GM21447 (cell line): ENCODE measurements at regions not wholly inside any gene's neighbourhood (a gene's known extent, or its start where the extent isn't known, plus 50 kb on each side); places are given as distances from the start of the nearest gene placed in this dataset.
"Not testable (repeated sequence)": the region's sequence is repeated elsewhere in the genome, so short reads cannot be mapped to it uniquely, and the experiment has no call there.

Experiments used
- ATAC-seq: cut with Tn5 transposase; IDR thresholded peaks from one replicate; pipeline ENCODE4 v1.9.1; 2021; ENCODE audit not compliant: unreplicated experiment

DNA sequence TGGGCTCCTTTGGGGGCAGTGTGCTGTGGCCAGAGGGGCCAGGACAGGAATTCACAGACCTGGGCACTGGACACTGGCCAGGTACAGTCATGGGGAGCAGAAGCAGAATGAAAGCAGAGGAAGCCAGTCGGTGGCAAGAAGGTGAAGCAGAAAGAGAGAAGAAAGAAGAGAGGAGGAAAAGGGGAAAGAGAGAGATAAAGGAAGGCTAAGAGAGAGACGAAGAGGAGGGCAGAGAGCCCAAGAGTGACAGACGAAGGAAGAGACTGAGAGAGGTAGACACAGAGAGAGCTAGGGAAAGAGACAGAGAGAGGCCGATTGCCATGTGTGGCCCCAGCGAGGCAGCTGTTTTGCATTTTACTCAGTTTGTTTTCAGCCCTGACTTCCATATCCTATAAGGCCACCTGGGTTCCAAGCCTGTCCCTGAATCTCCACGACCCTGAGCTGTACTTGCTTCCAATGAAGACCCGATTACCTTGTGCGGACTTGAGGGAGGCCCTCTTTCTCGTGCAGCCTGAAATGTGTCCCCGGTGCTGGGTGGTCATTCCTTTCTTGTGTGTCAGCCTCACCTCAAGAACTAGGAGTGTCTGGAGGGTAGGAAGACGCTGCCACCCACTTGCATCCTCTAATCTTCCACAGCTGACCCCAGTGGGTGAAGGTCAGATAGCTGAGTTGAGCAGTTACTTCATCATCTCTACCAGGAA, 73.9 kb downstream of the LSM3 start:
- ATAC-seq: no peak

DNA sequence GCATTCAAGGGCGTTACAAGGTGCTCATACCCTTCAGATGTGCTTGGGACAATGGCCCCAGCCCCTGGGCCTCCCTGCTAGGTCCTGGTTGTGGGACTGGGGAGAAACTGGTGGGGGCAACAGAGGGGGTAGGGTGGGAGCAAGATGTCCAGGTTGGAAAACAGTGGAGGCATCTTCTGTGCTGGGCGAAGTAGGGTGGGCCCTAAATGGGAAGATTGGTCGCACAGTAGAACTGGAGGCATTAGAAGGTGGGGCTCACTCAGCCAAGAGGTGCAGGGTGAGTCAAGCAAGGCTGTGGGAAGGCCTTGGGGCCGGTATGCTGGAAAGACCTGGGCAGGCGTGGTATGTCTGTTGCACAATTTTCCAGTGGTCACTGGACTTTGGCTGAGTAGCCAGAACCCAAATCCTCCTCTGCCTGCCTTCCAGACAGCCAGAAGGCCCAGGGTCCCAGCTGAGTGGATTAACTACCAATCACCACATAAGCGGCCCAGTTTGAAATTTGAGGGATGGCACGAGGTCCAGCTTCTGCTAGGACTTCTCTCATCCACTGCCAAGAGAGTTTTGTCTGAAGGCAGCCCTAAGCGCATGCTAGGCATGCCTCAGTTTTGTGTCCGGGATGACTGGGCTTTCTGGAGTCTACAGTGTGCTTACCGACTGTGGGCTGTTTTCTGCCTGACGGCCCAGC, 74.5 kb downstream of the LSM3 start:
- ATAC-seq: no peak

DNA sequence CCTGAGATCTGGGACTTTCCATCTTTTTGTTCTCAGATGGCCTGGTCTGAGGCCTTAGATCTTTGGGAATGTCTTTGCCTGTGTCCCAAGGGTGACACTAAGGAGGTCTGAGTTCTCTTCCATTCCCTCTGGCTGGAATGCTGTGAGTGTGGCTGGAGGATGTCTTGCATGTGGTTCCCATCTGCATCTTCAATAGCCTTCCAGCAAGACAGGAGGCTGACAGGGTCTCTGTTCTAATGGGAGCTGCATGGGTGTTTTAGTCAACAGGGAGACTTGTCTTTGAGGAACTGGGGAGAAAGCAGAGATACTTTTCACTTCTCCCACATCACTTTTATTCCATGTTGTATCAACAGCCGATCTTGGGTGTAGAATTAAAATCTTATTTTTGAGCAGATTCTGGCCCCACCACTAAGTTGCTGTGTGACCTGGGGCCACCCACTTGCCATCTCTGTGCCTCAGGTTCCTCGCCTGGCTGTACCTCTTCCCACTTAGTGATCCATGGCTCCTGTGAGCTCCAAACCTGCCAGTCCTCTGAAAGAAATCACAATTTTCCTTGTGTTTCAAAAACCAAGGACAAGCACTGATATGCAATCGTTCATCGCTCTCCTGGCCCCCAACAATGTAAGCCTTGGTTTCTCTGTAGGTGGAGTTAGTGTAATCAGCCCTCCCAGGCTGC, 75.2 kb downstream of the LSM3 start:
- no peak for ATAC-seq

DNA sequence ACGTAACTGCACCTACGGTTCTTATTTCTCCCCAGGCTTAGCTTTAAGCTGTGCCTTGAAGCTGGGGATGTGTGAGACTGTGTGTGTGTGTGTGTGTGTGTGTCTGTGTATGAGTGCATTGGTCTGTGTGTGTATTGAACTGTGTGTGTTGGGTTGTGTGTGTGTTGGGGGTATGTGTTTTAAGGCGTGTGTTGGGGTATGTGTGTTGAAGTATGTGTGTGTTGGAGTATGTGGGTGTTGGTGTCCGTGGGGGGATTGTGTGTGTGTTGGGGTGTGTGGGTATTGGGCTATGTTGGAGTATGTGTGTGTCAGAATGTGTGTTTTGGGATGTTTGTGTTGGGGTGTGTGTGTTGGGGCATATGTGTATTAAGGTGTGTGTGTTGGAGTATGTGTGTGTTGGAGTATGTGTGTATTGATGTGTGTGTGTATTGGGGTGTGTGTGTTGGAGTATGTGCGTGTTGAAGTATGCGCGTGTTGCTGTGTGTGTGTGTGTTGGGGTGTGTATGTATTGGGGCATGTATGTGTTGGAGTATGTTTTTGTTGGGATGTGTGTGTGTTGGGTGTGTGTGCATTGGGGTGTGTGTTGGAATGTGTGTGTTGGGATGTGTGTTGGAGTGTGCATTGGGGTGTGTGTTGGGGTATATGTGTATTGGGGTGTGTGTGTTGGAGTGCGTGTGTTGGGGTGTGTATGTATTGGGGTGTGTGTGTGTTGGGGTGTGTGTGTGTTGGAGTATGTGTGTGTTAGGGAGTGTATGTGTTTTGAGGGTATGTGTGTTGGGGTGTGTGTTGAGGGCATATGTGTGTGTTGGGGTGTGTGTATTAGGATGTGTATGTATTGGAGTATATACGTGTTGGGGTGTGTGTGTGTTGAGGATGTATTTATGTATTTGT, 76.4 kb downstream of the LSM3 start:
- no peak for ATAC-seq

DNA sequence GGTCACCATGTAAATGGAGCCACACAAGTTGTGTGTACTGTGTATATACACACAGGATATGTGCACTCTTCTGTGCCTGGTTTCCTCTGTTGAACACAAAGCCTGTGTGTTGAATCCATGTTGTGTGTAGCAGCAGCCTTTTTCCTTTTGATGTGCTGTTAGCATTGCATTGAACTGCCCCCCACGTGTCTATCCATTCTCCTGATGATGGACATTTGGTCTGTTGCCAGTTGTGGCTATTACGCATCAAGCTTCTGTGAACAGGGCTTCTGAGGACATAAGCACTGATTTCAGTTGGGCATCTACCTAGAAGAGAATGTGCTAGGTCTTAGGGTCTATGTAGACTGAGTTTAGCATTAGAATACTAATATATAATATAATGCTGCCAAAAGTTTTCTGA, 77.4 kb downstream of the LSM3 start:
- no peak for ATAC-seq

DNA sequence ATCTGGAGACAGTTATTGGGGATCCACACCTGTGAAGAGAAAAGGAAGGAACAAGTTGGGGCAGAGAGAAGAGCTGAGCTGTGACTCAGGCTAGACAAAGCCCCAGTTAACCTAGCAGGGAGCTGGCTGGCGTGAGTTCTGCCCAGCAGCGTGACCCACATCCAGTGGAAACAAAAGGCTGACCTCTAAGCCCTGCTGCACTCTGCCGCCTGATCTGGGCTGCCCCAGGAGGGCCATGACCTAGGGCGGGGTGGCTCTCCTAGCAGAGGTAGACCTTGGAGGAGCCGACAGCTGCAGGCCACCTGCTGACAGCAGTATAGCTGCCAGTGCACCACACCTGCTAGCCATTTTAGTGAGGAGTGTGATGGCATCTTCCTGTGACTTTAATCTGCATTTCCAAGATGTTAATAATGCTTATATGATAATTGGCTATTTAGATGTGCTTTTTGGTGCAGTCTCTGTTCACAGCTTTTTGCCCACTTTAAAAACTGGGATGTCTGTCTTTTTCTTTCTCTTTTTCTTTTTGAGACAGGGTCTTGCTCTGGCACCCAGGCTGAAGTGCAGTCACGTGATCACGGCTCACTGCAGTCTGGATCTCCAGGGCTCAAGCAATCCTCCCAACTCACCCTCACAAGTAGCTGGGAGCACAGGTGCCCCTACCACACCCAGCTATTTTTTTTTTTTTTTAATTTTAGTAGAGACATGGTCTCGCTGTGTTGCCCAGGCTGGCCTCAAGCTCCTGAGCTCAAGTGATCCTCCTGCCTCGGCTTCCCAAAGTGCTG, 78.1 kb downstream of the LSM3 start:
- no peak for ATAC-seq

DNA sequence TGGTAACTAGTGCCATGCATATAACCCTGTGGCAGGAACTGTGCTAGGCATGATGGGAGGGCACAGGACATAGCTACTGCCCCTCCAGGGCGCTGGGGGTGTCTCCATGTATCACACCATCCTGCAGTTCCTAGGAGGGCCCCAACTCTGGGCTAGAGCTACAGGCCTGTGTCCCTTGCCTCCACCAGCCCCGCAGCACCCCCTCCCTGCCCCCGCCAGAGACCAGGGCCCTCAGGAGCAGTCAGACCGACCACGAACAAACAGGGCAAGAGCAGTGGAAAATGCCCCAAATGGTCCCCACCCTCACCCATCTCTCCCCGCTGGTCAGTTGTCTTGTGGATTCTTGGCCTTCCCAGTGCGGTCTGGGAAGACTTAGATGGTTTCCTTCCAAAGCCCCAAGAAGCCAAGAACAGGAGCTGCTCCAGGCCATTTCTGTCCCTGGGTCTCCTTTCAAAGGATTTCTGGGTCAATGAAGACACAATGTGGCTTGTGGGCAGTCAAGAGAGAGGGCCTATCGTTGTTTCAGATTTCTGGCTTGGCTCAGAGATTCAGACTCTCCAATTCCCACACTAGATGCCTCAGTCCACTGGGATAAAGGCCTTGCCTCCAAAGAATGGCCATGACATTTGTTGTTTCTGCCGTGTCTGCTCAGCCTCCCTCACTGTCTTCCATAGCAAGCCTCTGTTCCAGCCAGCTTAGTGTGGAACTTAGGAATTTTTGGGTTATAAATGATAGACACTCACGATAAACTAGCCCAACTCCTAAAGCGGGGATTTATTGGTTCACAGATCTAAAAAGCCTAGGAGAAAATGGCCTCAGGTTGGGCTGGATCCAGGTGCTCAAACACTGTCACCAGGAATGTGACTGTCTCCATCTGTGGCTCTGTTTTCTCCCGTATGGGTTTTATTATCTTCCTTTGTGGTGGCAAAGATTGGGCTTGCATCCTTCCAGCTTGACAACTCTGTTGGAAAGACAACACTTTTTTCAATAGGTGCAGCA, 80.6 kb downstream of the LSM3 start:
- no peak for ATAC-seq

DNA sequence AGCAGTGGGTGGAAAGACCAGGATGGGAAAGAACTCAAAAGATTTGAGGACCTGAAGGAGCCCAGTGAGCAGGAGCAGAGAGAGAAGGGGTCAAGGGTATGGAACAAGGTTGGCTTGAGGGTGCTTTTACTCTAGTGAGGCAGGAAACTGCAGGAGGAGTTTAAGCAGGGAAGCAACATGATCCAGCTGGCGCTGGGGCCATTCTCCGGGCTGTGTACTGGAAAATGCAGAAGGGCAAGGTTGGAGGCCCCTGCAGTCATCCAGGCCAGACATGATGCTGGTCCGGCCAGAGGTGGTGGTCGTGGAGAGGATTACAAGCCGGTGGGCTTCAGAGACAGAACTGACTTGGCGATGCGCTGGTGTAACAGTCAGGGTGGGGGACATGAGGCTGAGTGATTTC, 81.8 kb downstream of the LSM3 start:
- ATAC-seq: no peak

DNA sequence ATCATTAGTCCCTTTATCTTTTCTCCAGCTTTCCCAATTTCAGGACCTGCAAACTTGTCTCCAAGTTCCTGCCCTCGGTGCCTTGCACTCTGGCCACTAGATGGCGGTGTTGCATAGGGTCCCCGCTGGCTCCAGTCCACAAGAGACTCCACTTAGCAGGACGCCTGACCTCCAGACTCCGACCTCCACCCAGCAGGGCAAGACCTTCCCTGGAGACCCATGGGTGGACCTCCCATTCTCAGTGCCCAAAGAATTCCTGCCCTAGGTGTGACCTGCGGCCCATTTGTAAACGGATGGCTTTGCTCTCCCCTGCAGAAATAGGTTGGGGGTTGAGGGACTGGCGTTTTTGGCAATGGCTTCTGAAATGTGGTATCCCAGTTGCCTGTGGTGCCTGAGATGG, 82.6 kb downstream of the LSM3 start:
- ATAC-seq: no peak

DNA sequence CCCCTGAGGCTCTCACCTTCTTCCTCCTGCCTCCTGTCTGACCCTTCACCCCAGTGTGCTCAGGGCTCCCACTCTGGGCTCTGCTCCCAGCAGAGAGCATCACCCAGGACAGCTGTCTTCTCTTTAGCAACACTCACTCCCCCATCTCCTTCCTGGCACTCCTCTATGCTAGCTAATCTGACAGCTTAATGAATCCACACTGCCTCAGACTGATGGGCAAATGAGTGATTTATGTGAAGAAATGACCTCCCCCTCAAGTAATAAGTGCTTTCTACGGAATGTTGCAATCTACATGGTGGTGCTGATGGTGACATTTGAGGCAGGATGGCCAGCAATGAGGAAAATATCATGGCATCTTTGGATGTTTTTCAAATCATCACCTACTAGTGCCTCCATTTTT, 83.6 kb downstream of the LSM3 start:
- no peak for ATAC-seq

DNA sequence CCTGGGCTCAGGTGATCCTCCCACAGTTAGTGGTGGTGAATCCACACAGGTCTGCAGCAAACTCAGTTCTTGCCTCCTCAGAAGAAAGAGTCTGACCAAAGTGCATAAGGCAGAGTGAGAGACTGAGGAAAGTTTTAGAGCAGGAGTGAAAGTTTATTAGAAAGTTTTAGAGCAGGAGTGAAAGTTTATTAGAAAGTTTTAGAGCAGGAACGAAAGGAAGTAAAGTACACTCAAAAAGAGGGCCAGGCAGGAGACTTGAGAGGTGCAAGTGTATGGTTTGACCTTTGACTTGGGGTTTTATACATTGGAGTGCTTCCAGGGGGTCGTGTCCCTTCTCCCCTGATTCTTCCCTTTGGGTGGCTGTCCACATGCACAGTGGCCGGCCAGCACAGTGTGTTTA, 84.2 kb downstream of the LSM3 start:
- ATAC-seq: no peak

DNA sequence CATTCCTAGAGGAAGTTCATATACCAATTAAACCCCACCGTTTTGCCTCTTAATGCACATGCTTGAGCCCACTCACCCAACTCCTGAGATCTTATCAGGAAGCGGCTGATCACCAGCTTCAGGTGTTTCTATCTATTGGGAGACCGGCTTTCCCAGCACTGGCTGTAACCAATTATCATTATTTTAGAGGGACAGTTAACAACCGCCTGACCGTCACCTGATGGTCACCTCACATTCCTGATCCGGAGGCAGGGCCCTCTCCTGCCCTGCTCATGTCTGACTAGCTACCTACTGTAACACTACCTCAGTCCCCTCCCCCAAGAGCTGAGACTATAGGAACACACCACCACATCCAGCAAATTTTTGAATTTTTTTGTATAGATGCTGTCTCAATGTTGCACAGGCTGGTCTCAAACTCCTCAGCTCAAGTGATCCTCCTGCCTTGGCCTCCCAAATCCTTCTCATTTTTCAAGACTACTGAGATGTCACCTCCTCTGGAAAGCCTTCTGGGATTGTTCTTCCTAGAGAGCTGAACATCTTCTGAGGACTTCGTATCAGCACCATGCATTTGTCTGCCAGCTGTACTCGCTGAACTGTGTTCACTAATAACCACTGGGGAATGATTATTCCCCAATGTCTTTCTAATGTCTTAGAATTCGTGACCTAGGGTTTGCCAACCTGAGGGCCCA, 84.8 kb downstream of the LSM3 start:
- ATAC-seq: no peak

DNA sequence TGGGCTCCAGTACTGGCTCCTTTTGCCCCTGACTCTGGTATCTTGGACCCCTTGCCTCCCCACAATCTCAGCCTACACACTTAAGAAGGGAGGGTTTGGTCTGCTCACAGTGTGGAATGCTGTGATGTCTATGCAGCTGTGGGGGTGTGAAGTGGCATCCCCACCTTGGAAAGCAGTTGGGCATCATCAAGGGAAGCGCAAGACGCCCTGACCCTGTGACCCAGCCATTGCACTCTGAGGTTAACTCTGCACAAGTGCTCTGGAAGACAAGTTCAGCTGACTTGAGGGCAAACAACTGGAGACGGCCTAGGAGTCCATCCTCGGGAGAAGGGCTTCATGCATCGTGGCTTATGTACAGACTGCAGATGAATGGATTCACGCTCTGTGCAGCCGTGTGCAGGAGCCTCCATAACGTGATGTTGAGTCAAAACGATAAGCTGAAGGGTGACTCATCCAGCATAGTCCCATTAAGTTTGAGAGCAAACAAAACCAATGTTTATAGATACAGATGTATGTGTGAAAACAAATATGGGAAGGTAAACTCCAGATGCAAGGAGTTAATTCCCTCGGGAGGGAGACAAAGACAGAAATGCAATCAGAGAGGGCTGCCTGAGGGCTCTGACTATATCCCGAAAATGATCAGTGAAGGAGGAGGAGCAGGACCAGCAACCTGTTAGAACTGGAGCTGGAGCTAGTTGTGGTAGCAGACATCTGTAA, 86.8 kb downstream of the LSM3 start:
- ATAC-seq: no peak

DNA sequence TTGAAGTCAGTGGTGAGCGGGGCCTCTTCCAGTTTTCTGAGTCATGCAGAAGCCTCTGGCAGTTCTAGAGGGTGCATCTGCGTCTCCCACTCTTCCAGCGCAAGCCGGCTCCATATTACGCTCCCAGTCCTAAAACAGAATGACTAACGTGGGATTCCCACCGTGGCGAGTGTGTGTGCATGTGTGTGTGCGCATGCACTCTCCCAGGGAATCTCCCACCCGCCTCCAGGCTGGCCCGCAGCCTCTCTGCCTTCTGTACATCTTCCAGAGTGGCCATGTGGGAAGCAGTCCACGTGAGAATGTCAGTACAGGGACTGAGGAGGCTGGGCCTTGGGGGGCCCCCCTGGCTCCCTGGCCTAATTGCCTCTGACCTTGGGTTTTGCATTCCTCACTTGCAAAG, 87.7 kb downstream of the LSM3 start:
- no peak for ATAC-seq

DNA sequence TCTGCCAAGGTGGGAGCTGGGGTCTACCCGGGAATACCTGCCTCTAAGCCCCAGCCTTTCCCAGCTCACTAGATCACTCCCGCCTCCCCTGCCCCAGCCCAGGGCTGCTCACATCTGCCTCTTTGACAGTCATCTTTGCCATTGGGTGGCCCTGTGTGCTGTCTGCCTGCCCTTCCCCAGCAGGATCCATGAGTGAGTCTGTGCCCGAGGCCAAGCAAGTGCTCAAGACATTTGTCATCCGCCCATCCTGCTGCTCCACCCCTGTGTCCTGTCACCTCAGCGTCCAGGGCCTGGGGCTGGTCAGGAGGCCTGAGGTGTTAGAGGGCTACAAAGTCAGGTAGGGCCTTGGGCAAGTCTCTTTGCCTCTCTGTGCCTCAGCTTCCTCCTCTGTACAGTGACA, 89.4 kb downstream of the LSM3 start:
- no peak for ATAC-seq

DNA sequence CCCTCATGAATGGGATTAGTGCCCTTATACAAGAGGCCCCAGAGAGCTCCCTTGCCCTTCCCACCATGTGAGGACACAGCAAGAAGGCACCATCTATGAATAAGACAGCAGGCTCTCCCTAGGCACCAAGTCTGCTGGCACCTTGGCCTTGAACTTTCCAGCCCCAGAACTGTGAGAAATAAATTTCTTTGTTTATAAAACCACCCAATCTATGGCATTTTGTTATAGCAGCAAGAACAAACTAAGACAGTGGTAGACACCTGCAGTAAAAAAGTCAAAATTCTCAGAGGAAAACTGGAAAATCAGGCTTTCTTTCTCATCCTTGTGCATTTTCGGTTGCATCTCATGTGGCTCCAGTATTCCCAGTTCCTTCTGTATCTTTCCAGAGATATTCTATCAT, 90.3 kb downstream of the LSM3 start:
- no peak for ATAC-seq

DNA sequence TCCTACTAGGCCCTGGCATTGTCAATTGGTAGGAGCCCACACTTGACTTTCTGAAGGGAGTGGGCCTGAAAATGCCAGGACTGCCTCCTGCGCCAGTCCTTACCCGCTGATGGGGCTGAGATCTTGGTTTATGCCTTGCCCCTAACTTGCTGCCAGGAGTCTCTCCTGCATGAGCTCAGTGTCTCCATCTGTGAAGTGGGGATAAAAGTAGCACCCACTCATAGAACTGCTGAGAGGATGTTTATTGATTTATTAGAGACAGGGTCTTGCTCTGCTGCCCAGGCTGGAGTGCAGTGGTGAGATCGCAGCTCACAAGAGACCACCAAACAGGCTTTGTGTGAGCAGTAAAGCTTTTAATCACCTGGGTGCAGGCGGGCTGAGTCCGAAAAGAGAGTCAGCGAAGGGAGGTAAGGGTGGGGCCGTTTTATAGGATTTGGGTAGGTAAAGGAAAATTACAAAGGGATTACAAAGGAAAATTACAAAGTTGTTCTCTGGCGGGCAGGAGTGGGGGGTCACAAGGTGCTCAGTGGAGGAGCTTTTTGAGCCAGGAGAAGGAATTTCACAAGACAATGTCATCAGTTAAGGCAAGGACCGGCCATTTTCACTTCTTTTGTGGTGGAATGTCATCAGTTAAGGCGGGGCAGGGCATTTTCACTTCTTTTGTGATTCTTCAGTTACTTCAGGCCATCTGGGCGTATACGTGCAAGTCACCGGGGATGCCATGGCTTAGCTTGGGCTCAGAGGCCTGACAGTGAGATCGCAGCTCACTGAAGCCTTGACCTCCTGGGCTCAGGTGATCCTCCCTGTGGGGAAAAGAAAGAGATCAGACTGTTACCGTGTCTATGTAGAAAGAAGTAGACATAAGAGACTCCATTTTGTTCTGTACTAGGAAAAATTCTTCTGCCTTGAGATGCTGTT, 93.7 kb downstream of the LSM3 start:
- not testable (repeated sequence) for ATAC-seq
